Mesothelial cell of epicardium (in vitro differentiated cells): ENCODE measurements at regions not wholly inside any gene's neighbourhood (a gene's known extent, or its start where the extent isn't known, plus 50 kb on each side); places are given as distances from the start of the nearest gene placed in this dataset.

Source experiments
- DNase-seq, 2 experiments: peaks; one replicate each; pipeline ENCODE4 v3.0.0; 2021; ENCODE audit warnings: low spot score in 2 of 2; ENCODE audit not compliant: unreplicated experiment in 2 of 2
- H3K27ac Mint-ChIP-seq: 2 replicates; pipeline ENCODE4 v1.8.0; 2021; ENCODE audit warnings: mixed read lengths
- H3K27me3 Mint-ChIP-seq: 2 replicates; pipeline ENCODE4 v1.8.0; 2021; ENCODE audit warnings: low read depth, mixed read lengths
- H3K36me3 Mint-ChIP-seq: 2 replicates; pipeline ENCODE4 v1.8.0; 2021; ENCODE audit warnings: mixed read lengths
- H3K4me1 Mint-ChIP-seq: 2 replicates; pipeline ENCODE4 v1.8.0; 2021; ENCODE audit warnings: mixed read lengths
- H3K4me3 Mint-ChIP-seq: 2 replicates; pipeline ENCODE4 v1.8.0; 2021; ENCODE audit warnings: mild to moderate bottlenecking, moderate library complexity, mixed read lengths
- H3K9me3 Mint-ChIP-seq: 2 replicates; pipeline ENCODE4 v1.8.0; 2021; ENCODE audit warnings: mixed read lengths
- TF ChIP-seq, protein P1 (sequence below): fragments of 200-600 bp; sonication (generic); IDR thresholded peaks from one replicate; pipeline ENCODE4 v1.5.0; 2021; ENCODE audit warnings: antibody characterized with exemption; ENCODE audit not compliant: unreplicated experiment

GRCh38 chr4:138049355-138049754 lies 192.8 kb downstream of the SLC7A11 start:
- Mint-ChIP-seq H3K9me3 (no peaks in the 10 kb centered on the region), H3K4me1 (peaks cover 34% of the 10 kb centered on the region), H3K36me3 (no peaks in the 10 kb centered on the region), H3K27ac (peak overlapping the region; percentile 17), H3K27me3 (no peaks in the 10 kb centered on the region), H3K4me3 (no peak overlapping the region)
- no peak for DNase-seq
- TF ChIP-seq, protein P1, sequence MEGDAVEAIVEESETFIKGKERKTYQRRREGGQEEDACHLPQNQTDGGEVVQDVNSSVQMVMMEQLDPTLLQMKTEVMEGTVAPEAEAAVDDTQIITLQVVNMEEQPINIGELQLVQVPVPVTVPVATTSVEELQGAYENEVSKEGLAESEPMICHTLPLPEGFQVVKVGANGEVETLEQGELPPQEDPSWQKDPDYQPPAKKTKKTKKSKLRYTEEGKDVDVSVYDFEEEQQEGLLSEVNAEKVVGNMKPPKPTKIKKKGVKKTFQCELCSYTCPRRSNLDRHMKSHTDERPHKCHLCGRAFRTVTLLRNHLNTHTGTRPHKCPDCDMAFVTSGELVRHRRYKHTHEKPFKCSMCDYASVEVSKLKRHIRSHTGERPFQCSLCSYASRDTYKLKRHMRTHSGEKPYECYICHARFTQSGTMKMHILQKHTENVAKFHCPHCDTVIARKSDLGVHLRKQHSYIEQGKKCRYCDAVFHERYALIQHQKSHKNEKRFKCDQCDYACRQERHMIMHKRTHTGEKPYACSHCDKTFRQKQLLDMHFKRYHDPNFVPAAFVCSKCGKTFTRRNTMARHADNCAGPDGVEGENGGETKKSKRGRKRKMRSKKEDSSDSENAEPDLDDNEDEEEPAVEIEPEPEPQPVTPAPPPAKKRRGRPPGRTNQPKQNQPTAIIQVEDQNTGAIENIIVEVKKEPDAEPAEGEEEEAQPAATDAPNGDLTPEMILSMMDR, result no peak

- H3K27me3 Mint-ChIP-seq, result no peaks in the 10 kb centered on the region
- H3K36me3 Mint-ChIP-seq, result no peaks in the 10 kb centered on the region
- peaks cover 27% of the 10 kb centered on the region for H3K4me1 Mint-ChIP-seq
- DNase-seq, result no peak
- no peak overlapping the region for H3K4me3 Mint-ChIP-seq
- H3K27ac Mint-ChIP-seq, result no peak overlapping the region
- H3K9me3 Mint-ChIP-seq, result no peaks in the 10 kb centered on the region
- TF ChIP-seq, protein P1, result no peak
Observed at GRCh38 chr4:138047290-138047689, 194.9 kb downstream of the SLC7A11 start.

DNA sequence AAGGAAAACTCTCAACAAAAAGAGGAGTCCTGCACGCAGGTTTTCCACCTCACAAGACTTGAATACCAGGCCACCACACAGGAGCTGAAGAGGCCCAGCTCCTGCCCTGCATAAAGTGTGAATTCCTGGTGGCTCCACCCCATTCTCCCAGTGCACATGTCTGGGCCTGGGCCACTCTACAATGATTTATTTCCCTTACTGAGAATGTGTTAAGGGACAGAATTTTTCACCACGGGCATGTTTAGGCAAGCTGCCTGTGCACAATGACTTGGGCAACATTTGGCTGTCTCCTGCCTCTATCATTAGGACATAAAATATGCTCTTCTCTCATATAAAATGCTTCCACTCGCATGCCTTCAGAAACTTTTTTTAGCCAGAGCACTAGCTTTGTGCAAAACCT lies 197.1 kb downstream of the SLC7A11 start:
- H3K9me3 Mint-ChIP-seq, result peaks cover under 1% of the 10 kb centered on the region
- no peaks in the 10 kb centered on the region for H3K36me3 Mint-ChIP-seq
- TF ChIP-seq, protein P1, result no peak
- H3K4me1 Mint-ChIP-seq, result peaks cover 23% of the 10 kb centered on the region
- no peak overlapping the region for H3K4me3 Mint-ChIP-seq
- peak overlapping the region; percentile 30 for H3K27ac Mint-ChIP-seq
- H3K27me3 Mint-ChIP-seq, result no peaks in the 10 kb centered on the region
- no peak for DNase-seq

GRCh38 chr4:138039010-138039409 lies 203.1 kb downstream of the SLC7A11 start:
- H3K27ac Mint-ChIP-seq, result no peak overlapping the region
- no peaks in the 10 kb centered on the region for H3K36me3 Mint-ChIP-seq
- H3K4me3 Mint-ChIP-seq, result no peak overlapping the region
- H3K4me1 Mint-ChIP-seq, result peaks cover 14% of the 10 kb centered on the region
- TF ChIP-seq, protein P1, result no peak
- peaks cover 3% of the 10 kb centered on the region for H3K9me3 Mint-ChIP-seq
- H3K27me3 Mint-ChIP-seq, result no peaks in the 10 kb centered on the region
- DNase-seq, result no peak

DNA sequence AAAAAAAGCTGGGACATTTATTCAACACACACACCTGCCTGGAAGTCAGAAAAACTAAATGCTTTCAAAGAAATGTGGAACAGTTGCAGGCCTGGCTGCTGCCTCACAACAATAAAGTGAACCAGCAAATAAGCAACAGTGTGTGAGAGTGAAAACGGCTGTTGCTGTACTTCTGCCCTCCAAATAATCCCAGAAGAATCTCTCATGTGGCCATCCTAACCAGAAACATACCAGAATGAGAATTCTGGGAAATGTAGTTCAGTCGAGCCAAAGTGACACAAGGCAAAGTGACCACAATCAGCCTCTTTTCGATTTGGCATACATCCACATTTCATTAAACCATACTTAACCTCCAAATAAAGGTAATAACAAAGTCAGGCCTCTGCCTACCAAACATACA lies 204.5 kb downstream of the SLC7A11 start:
- H3K36me3 Mint-ChIP-seq, result no peaks in the 10 kb centered on the region
- H3K9me3 Mint-ChIP-seq, result peaks cover 3% of the 10 kb centered on the region
- TF ChIP-seq, protein P1, result no peak
- DNase-seq, result no peak
- H3K4me3 Mint-ChIP-seq, result no peak overlapping the region
- peak overlapping the region; percentile 13 for H3K27ac Mint-ChIP-seq
- no peaks in the 10 kb centered on the region for H3K27me3 Mint-ChIP-seq
- H3K4me1 Mint-ChIP-seq, result peaks cover 16% of the 10 kb centered on the region

GRCh38 chr4:138035781-138036258 lies 206.3 kb downstream of the SLC7A11 start:
- TF ChIP-seq, protein P1, result peak; percentile 30
- H3K4me3 Mint-ChIP-seq, result no peak overlapping the region
- DNase-seq, result no peak
- peak overlapping the region; percentile 45 for H3K27ac Mint-ChIP-seq
- peaks cover 3% of the 10 kb centered on the region for H3K9me3 Mint-ChIP-seq
- no peaks in the 10 kb centered on the region for H3K36me3 Mint-ChIP-seq
- H3K27me3 Mint-ChIP-seq, result no peaks in the 10 kb centered on the region
- peaks cover 21% of the 10 kb centered on the region for H3K4me1 Mint-ChIP-seq
